Ectodermal cell (in vitro differentiated cells): ENCODE measurements at regions not wholly inside any gene's neighbourhood (a gene's known extent, or its start where the extent isn't known, plus 50 kb on each side); places are given as distances from the start of the nearest gene placed in this dataset.

Experiments used
- H3K27ac ChIP-seq: 2 replicates; pipeline ENCODE4 v1.7.0; 2013; ENCODE audit warnings: mild to moderate bottlenecking, low read depth, low read length; ENCODE audit not compliant: insufficient read depth, poor library complexity, severe bottlenecking
- H3K27me3 ChIP-seq: 2 replicates; pipeline ENCODE4 v1.7.0; 2013; ENCODE audit warnings: mild to moderate bottlenecking, low read length; ENCODE audit not compliant: insufficient read depth, control insufficient read depth, poor library complexity, severe bottlenecking
- H3K36me3 ChIP-seq: one replicate; pipeline ENCODE4 v1.7.0; 2013; ENCODE audit warnings: low read length; ENCODE audit not compliant: control insufficient read depth, insufficient read depth
- H3K4me1 ChIP-seq: one replicate; pipeline ENCODE4 v1.7.0; 2013; ENCODE audit warnings: low read length; ENCODE audit not compliant: control insufficient read depth, insufficient read depth
- H3K4me3 ChIP-seq: 2 replicates; pipeline ENCODE4 v1.7.0; 2013; ENCODE audit warnings: low read depth, low read length, control low read depth; ENCODE audit not compliant: insufficient read depth
- H3K9me3 ChIP-seq: 2 replicates; pipeline ENCODE4 v1.7.0; 2013; ENCODE audit warnings: mild to moderate bottlenecking, low read length, moderate library complexity; ENCODE audit not compliant: control insufficient read depth
- WGBS, 2 experiments: methylation state at CpG; one replicate each; pipeline ENCODE4 v1.1.7; 2013; ENCODE audit warnings: missing lambda C conversion rate in 2 of 2; 5-methylcytosine and 5-hydroxymethylcytosine counted together

GRCh38 chr14:101634850-101635748 is 73.8 kb downstream of the DIO3 start:
- H3K36me3 ChIP-seq, result no peaks in the 10 kb centered on the region
- no peaks in the 10 kb centered on the region for H3K27me3 ChIP-seq
- no peak overlapping the region for H3K4me3 ChIP-seq
- no peak overlapping the region for H3K27ac ChIP-seq
- peaks cover 4% of the 10 kb centered on the region for H3K4me1 ChIP-seq
- H3K9me3 ChIP-seq, result no peaks in the 10 kb centered on the region
- 93 to 96% methylated on average over 56 of the region's 56 CpGs for WGBS, 2 experiments

GRCh38 chr14:101635749-101636560 is 74.7 kb downstream of the DIO3 start:
- Histone ChIP-seq H3K4me1 (peaks cover 4% of the 10 kb centered on the region), H3K27me3 (no peaks in the 10 kb centered on the region), H3K36me3 (no peaks in the 10 kb centered on the region), H3K4me3 (no peak overlapping the region), H3K9me3 (no peaks in the 10 kb centered on the region), H3K27ac (no peak overlapping the region)
- 92 to 93% methylated on average over 18 of the region's 18 CpGs for WGBS, 2 experiments

GRCh38 chr14:101639241-101639833 is 78.0 kb downstream of the DIO3 start:
- no peaks in the 10 kb centered on the region for H3K36me3 ChIP-seq
- no peak overlapping the region for H3K27ac ChIP-seq

GRCh38 chr14:101643651-101644050 is 82.4 kb downstream of the DIO3 start:
- no peaks in the 10 kb centered on the region for H3K27me3 ChIP-seq
- WGBS, 2 experiments, result 98 to 99% methylated on average over 5 to 6 of the region's 6 CpGs

More at GRCh38 chr14:101639241-101639833, 78.0 kb downstream of the DIO3 start:
- WGBS, 2 experiments, result 92 to 96% methylated on average over 9 of the region's 9 CpGs
- Histone ChIP-seq H3K27me3 (no peaks in the 10 kb centered on the region), H3K9me3 (no peaks in the 10 kb centered on the region), H3K4me1 (peaks cover 4% of the 10 kb centered on the region), H3K4me3 (no peak overlapping the region)

GRCh38 chr14:101654051-101654450 is 92.8 kb downstream of the DIO3 start:
- Histone ChIP-seq H3K27ac (no peak overlapping the region), H3K27me3 (no peaks in the 10 kb centered on the region), H3K4me1 (no peaks in the 10 kb centered on the region), H3K9me3 (no peaks in the 10 kb centered on the region), H3K36me3 (no peaks in the 10 kb centered on the region), H3K4me3 (no peak overlapping the region)
- WGBS, 2 experiments, result 90 to 92% methylated on average over 2 of the region's 2 CpGs

More at GRCh38 chr14:101643651-101644050, 82.4 kb downstream of the DIO3 start:
- Histone ChIP-seq H3K9me3 (no peaks in the 10 kb centered on the region), H3K4me3 (no peak overlapping the region), H3K4me1 (peaks cover 4% of the 10 kb centered on the region), H3K36me3 (no peaks in the 10 kb centered on the region), H3K27ac (no peak overlapping the region)

- no peaks in the 10 kb centered on the region for H3K9me3 ChIP-seq
- H3K4me1 ChIP-seq, result no peaks in the 10 kb centered on the region
- no peak overlapping the region for H3K4me3 ChIP-seq
- H3K27ac ChIP-seq, result no peak overlapping the region
- H3K36me3 ChIP-seq, result no peaks in the 10 kb centered on the region
- no peaks in the 10 kb centered on the region for H3K27me3 ChIP-seq
Measured at GRCh38 chr14:101657372-101657771, 96.1 kb downstream of the DIO3 start.

GRCh38 chr14:101665478-101666078 is 95.9 kb upstream of the PPP2R5C start:
- H3K27ac ChIP-seq, result no peak overlapping the region
- no peak overlapping the region for H3K4me3 ChIP-seq
- no peaks in the 10 kb centered on the region for H3K4me1 ChIP-seq
- H3K27me3 ChIP-seq, result no peaks in the 10 kb centered on the region
- no peaks in the 10 kb centered on the region for H3K36me3 ChIP-seq
- WGBS, 2 experiments, result 64 to 67% methylated on average over 2 to 3 of the region's 3 CpGs
- H3K9me3 ChIP-seq, result no peaks in the 10 kb centered on the region

GRCh38 chr14:101666264-101666663 is 95.2 kb upstream of the PPP2R5C start:
- WGBS, 2 experiments, result 93 to 94% methylated on average over 16 of the region's 16 CpGs
- H3K9me3 ChIP-seq, result no peaks in the 10 kb centered on the region
- no peaks in the 10 kb centered on the region for H3K36me3 ChIP-seq
- no peak overlapping the region for H3K27ac ChIP-seq
- H3K4me1 ChIP-seq, result no peaks in the 10 kb centered on the region
- H3K4me3 ChIP-seq, result no peak overlapping the region
- no peaks in the 10 kb centered on the region for H3K27me3 ChIP-seq

GRCh38 chr14:101669629-101670028 is 91.9 kb upstream of the PPP2R5C start:
- Histone ChIP-seq H3K27me3 (no peaks in the 10 kb centered on the region), H3K9me3 (no peaks in the 10 kb centered on the region), H3K36me3 (no peaks in the 10 kb centered on the region), H3K4me1 (no peaks in the 10 kb centered on the region), H3K27ac (no peak overlapping the region), H3K4me3 (no peak overlapping the region)

- no peaks in the 10 kb centered on the region for H3K4me1 ChIP-seq
- H3K36me3 ChIP-seq, result no peaks in the 10 kb centered on the region
- H3K9me3 ChIP-seq, result no peaks in the 10 kb centered on the region
- 79 to 86% methylated on average over 4 to 5 of the region's 5 CpGs for whole genome bisulfite sequencing, 2 experiments
- no peak overlapping the region for H3K27ac ChIP-seq
- no peak overlapping the region for H3K4me3 ChIP-seq
- no peaks in the 10 kb centered on the region for H3K27me3 ChIP-seq
Measured at GRCh38 chr14:101673873-101674272, 87.6 kb upstream of the PPP2R5C start.
